Activated T-cell treated with anti-CD3 and anti-CD28 coated beads for 24 hours (primary cell): ENCODE measurements at regions not wholly inside any gene's neighbourhood (a gene's known extent, or its start where the extent isn't known, plus 50 kb on each side); places are given as distances from the start of the nearest gene placed in this dataset.
"Not testable (repeated sequence)": the region's sequence is repeated elsewhere in the genome, so short reads cannot be mapped to it uniquely, and the experiment has no call there.

Experiments
- DNase-seq: peaks from one replicate; pipeline ENCODE4 v3.0.0-alpha.2; 2020; ENCODE audit warnings: low read depth

DNA sequence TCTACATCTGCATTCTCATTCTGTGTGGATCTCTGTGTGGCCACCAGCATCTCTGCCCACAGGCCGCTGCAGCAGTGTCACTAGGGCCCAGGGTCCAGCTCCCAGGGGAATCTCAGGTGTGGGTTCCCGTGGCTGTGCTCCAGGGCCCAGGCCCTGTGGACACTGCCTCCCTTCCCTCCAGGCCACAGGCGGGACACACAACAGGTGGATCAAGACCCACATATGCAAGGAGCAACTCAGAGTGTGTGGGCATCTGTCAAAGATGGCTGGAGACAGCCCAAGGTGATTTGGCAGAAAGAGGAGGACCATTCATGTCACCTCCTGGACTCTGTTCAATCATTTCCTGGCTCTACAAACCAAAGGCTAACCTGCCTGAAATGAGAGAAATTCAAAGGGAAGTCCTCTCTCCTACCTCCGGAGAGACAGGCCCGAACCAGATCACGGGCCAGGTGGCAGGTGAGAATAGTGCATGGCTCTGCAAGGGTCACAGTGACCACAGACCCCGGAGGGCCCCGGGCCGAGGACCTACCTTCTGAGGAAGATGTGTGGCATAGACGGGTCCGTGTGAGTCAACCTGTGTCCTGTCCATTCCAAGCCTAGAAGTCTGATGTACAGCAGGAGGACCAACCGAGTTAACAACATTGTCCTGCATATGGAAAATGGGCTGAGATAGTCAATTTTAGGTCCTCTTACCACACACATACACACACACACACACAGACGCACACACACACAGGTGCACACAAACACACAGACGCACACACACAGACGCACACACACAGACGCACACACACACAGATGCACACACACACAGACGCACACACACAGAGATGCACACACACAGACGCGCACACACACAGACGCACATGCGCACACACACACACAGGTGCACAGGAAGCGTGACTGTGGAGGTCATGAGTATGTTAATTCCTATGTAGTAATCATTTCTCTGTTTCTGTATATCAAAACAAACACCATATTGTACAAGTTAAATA is 1068.5 kb downstream of the BRD1 start:
- no peak for DNase-seq

GRCh38 chr22:48757985-48758561 is 1069.6 kb downstream of the BRD1 start:
- no peak for DNase-seq

DNA sequence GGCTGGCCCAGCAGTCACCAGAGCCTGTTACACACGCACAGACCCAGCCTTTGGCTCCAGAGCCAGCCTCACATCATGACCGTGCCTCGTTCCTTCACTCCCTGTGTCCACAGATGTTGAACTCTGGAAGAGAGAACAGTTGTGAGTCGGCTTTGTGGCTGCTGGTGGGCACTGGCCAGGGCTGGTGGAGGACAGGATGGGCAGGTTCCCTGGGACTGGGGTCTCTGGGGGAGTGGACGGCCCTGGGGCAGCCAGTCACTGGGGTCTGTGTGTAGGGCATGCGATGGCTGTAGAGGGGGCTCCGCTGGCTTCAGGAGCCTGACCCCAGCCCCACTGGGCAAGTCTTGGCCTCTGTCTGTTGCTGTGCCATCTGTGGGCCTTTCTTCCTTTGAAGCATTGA is 1070.1 kb downstream of the BRD1 start:
- DNase-seq = no peak

- not testable (repeated sequence) for DNase-seq
These were observed 1070.5 kb downstream of the BRD1 start for GRCh38 chr22:48757135-48757534.

DNA sequence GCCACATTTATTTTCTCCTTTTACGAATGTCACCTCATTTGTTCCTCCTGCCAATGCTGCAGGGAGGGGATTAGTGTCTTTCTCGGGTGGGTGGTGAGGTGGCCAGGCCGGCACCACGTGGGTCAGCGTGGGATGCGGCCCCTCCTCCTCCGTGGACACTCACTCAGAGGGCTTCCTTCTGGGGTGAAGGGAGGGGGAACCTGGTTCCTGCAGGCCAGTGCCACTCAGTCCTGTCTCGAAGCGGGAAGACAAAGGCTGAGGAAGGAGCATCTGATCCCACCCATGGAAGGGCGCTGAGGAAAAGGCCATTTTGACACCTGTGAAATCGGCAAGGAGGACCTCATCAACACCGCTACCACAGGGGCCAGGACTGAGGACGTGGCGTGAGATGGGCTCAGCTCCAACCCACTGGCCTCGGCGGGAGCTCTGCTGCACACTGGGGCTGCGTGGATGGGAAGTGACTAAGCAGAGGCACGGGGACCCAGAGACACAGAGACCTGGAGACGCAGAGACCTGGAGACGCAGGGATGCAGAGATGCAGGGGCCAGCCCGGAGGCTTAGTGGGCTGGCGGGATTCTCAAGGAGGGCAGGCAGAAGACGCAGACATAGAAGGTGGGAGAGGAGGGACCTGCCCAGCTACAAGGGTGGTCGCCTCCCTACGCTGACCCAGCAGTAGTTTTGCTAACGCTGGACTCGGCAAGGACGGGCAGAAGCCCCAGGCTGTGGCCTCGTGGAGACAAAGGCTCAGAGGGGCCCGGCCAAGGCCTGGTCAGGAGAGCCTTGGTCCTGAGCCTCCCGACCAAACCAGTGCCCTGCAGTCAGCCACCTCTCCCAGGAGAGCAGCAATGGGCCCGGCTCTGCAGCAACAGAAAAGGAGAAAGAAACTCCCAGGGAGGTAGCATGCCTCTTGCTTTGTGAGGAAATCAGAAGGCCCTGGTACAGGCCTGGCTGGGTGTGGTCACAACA is 1071.2 kb downstream of the BRD1 start:
- DNase-seq = no peak

- DNase-seq = no peak
These were observed 1072.4 kb downstream of the BRD1 start for GRCh38 chr22:48755059-48755949.

DNA sequence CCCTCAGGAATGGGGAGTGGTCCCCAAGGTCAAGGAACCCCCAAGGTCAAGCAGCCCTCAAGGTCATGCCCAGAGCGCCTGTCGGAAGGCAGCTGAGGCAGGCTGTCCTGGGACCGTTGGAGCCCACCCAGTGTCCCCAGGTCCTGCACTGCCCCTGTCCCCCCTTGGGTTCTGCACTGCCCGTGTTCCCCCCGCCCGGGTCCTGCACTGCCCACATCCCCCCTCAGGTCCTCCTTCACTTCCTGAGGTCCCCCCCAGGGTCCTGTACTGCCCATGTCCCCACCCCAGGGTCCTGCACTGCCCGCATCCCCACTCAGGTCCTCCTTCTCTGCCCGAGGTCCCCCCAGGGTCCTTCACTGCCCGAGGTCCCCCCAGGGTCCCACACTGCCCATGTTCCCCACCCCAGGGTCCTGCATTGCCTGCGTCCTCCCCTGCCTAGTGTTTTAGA is 1073.0 kb downstream of the BRD1 start:
- DNase-seq = no peak

DNA sequence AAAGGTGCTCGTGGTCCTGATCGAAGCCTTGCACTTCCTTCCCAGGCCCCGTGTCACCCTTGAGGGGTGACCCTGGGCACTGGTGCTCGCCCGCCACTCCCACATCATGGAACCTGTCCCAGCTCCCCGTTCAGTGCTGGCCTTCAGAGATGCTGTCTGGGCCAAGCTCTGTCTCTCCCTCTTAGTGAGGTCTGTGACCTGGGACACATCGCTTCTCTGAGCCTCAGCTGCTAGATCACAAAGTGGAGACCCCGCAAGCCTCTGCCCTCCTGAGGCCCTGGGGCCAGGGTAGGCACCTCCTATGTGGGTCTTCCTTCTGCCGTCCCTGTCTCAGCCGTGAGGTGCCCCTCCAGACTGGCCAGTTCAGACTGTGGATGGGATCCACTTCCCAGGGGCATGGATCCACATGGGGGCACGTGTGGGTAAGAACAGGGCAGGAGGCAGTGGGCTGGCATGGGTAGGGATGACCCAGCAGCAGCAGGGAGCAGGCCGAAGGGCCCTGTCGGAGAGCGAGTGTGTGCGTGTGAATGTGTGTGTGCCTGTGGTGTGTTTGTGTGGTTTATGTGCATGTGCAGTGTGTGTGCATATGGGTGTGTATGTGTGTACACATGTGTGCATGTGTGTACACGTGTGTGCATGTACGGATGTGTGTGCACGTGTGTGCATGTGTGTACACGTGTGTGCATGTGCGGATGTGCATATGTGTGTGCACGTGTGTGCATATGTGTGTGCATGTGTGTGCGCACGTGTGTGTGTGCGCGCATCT is 1073.7 kb downstream of the BRD1 start:
- no peak for DNase-seq

DNA sequence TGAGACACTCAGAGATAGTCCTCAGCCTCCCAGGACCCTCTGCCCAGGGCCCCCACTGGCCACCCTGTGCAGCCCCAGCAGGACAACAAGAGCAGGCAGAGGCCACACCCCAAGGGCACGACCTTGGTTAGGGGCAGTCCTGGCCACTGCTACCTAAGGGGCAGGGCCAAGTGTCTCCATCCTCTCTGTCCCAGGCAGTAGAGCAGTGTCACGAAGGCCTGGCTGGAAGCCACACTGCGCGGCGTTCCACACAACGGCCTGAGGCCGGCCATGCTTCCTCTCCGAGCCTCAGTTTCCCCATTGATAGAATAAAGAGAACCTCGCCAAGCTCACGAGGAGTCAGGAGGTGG is 1074.3 kb downstream of the BRD1 start:
- DNase-seq = no peak

- DNase-seq = no peak
These were observed 1075.0 kb downstream of the BRD1 start for GRCh38 chr22:48752451-48753380.

DNA sequence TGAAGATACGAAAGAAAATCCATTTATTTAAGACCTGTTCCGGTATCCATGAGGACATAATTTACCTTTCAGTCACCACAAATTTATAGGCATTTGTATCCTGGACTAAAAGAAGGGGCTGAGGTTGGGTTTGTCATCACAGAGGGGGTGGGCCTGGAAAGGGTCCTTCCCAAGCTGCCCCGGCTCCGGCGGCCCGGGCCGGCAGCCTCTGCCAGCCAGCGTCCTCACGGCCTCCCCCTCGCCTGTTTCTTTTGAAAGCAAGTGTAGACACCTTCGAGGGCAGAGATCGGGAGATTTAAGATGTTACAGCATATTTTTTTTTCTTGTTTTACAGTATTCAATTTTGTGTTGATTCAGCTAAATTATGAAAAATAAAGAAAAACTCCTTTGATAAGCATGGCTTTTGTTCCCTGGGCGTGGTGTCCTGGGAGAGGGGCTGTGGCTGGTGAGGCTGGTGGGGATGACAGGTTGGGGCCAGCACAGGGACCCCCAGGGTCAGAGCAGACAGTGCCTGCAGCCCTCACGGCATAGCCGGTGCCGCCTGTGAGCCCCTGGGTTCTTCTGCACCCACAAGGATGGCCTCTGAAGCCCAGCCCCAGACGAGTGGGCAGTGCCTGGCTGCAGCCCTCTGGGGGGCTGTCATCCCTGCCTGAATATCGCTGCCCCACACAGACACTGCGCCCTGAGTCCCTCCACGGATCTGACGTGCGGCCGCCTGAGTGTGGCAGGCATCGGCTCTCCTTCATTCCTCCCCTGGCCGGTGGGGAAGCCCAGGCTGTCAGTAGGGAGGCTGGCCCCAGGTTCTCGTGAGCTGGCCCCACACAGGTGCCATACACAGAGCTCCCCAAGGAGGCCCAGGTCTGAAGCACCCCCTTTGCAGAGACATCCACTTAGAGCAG is 1075.9 kb downstream of the BRD1 start:
- DNase-seq = no peak

DNA sequence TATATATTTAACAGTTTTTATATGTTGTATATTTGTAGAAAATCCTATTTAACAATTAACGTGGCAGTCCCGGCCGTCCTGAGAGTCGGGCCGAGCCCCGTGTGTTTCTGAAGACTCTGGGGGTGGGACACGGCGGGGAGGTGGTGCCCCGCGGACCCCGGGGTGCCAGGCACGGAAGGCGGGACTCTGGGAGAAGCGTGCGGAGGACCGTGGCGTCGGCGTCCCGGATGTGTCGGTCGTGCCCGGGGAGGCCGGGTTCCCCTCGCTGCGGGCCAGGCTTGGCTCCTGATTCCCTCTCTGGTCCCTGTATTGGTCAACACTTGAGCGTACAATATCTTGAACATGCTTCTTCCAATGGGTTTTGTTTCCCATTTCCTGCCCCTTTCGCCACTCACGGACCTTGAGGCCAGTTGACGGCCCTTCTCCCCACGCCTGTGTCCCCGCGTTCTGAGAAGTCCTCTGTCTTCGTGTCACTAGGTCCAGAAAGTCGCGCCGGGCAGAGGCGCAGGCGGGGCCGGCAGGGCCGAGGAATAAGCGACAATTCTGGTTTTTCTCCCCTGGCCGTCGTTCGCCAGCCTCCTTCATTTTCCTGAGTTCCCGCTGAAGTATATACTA is 1076.7 kb downstream of the BRD1 start:
- DNase-seq = no peak

DNA sequence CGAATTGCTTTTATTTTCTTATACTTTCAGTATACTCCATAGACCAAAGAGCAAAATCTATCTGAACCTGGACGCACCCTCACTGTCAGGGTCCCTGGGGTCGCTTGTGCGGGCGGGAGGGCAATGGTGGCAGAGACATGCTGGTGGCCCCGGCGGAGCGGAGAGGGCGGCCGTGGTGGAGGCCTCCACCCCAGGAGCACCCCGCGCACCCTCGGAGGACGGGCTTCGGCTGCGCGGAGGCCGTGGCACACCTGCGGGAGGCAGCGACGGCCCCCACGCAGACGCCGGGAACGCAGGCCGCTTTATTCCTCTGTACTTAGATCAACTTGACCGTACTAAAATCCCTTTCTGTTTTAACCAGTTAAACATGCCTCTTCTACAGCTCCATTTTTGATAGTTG is 1077.4 kb downstream of the BRD1 start:
- DNase-seq = no peak

- no peak for DNase-seq
These were observed 1078.0 kb downstream of the BRD1 start for GRCh38 chr22:48749555-48750227.

- no peak for DNase-seq
These were observed 1078.7 kb downstream of the BRD1 start for GRCh38 chr22:48748860-48749554.

DNA sequence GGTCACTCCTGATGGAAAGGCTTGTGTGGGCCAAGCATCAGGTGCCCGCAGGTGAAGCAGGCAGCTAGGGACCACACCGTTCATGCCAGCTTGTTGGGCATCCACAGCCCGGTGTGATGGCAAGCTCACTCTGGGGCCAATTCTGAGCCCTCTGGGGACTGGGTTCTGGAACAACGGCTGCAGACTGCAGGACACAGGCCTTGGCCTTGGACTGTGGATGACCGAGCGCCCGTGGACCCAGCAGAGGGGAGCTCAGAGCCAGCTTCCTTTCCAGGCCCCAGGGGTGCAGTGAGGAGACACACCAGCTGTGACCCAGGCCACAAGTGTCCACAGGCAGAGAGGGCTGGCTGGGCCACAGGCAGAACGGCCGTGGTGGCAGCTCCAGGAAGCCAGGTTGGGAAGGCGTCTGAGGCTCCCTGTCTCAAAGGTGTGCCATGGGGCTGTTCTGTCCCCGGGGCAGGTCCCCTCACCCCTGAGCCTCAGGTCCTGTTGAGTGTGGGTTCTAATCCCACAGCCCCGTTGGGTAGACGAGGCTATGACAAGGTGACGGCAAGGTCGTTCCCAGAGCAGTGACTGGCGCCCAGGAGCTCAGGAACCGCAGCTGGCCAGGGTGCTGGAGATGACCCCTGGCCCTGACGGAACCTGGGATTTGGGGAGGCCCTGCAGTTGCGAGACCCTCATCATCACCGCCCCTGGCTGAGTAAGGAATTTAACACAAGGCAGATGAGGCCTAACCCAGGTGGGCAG is 1079.4 kb downstream of the BRD1 start:
- DNase-seq = no peak
